Right lobe of liver (tissue), 6 donors: ENCODE measurements at regions not wholly inside any gene's neighbourhood (a gene's known extent, or its start where the extent isn't known, plus 50 kb on each side); places are given as distances from the start of the nearest gene placed in this dataset.
A peak's percentile ranks its signal among the peaks of the same experiment; 100 is the strongest.

Experiments used
- ATAC-seq, 4 donors: fragments of 200-7000 bp; cut with Tn5 transposase; one replicate each; pipeline ENCODE4 v1.9.1; 2020; ENCODE audit warnings: mild to moderate bottlenecking in 4 of 4, moderate library complexity in 4 of 4
- DNase-seq, 3 donors: peaks; one replicate each; pipeline ENCODE4 v3.0.0-alpha.2; 2020
- H3K27ac ChIP-seq, 3 donors: fragments of 200-600 bp; one replicate each; pipeline ENCODE4 v1.8.0; 2022
- H3K27me3 ChIP-seq, 2 donors: fragments of 200-600 bp; one replicate each; pipeline ENCODE4 v1.8.0; 2022
- H3K36me3 ChIP-seq, 4 donors: fragments of 200-600 bp; sonication (generic) in 1 of 4; one replicate each; pipeline versions ENCODE4 v1.5.1 to v1.8.0; 2017 to 2022; ENCODE audit warnings: control low read depth in 1 of 4
- H3K4me1 ChIP-seq, 4 donors: fragments of 200-600 bp; sonication (generic) in 1 of 4; one replicate each; pipeline versions ENCODE4 v1.5.1 to v1.8.0; 2017 to 2022; ENCODE audit warnings: control low read depth in 1 of 4
- H3K4me3 ChIP-seq, 3 donors: fragments of 200-600 bp; one replicate each; pipeline ENCODE4 v1.8.0; 2022
- H3K9me3 ChIP-seq, 4 donors: fragments of 200-600 bp; sonication (generic) in 1 of 4; one replicate each; pipeline versions ENCODE4 v1.5.1 to v1.8.0; 2017 to 2022; ENCODE audit warnings: control low read depth in 1 of 4
- POLR2A ChIP-seq: fragments of 450-650 bp; IDR thresholded peaks from one replicate; pipeline ENCODE4 v1.6.1; 2017; ENCODE audit warnings: antibody characterized with exemption, mild to moderate bottlenecking
- WGBS: methylation state at CpG from one replicate; pipeline ENCODE4 v1.1.6; 2018; ENCODE audit warnings: low coverage, low lambda C conversion rate; ENCODE audit not compliant: insufficient coverage; ENCODE audit errors: missing lambda C conversion rate; 5-methylcytosine and 5-hydroxymethylcytosine counted together
- intact Hi-C, 2 donors: fragments of 100-400 bp; cut with DNase I; formaldehyde crosslinking; loops; one replicate each; pipeline versions ENCODE4 v1.11.2 to v1.14.1; 2022
- TF ChIP-seq, protein P1 (sequence below), 4 donors: fragments of 200-600 bp in 3 of 4; fragments of 450-650 bp in 1 of 4; IDR thresholded peaks; one replicate each; pipeline versions ENCODE4 v1.5.1 to v1.8.0; 2016 to 2022; ENCODE audit warnings: antibody characterized with exemption in 4 of 4, mild to moderate bottlenecking in 2 of 4
- donor health status: DM: no; HTN: yes; CAD: no.
- donor health status: DM: no; HTN: no; CAD: no.
- donor health status: DM: no; HTN: no; CAD: no.
- donor health status: DM: no; HTN: yes; CAD: no.
- donor health status: DM: no; HTN: yes; CAD: no.

DNA sequence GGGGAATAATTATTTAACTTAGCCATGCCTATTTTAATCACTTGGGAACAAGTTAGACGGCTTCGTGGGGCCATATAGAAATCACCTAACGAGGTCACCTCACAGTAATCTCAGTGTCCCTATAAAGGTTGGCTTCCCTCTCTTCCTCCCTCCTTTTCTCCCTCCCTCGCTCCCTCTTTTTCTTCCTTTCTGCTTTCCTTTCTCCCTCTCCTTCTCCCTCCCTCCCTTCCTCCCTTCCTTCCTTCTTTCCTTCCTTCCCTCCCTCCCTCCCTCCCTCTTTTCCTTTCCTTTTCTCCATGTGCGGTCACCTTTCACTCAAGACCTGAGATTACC, 206.1 kb upstream of the DPH6 start:
- no peak for DNase-seq
- WGBS: 64% methylated on average over 5 of the region's 5 CpGs
- peaks cover 0 to 18% (median 0%) of the 10 kb centered on the region in 4 donors for H3K4me1 ChIP-seq
- H3K27ac ChIP-seq: no peak overlapping the region
- no peaks in the 10 kb centered on the region for H3K27me3 ChIP-seq
- H3K9me3 ChIP-seq: no peaks in the 10 kb centered on the region
- intact Hi-C loops: no loop called here
- ATAC-seq: no peak
- H3K4me3 ChIP-seq: no peak overlapping the region
- H3K36me3 ChIP-seq: no peaks in the 10 kb centered on the region
- TF ChIP-seq, protein P1, sequence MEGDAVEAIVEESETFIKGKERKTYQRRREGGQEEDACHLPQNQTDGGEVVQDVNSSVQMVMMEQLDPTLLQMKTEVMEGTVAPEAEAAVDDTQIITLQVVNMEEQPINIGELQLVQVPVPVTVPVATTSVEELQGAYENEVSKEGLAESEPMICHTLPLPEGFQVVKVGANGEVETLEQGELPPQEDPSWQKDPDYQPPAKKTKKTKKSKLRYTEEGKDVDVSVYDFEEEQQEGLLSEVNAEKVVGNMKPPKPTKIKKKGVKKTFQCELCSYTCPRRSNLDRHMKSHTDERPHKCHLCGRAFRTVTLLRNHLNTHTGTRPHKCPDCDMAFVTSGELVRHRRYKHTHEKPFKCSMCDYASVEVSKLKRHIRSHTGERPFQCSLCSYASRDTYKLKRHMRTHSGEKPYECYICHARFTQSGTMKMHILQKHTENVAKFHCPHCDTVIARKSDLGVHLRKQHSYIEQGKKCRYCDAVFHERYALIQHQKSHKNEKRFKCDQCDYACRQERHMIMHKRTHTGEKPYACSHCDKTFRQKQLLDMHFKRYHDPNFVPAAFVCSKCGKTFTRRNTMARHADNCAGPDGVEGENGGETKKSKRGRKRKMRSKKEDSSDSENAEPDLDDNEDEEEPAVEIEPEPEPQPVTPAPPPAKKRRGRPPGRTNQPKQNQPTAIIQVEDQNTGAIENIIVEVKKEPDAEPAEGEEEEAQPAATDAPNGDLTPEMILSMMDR (IDR thresholded peaks at IDR 0.05): no peak
- TF ChIP-seq POLR2A: no peak

DNA sequence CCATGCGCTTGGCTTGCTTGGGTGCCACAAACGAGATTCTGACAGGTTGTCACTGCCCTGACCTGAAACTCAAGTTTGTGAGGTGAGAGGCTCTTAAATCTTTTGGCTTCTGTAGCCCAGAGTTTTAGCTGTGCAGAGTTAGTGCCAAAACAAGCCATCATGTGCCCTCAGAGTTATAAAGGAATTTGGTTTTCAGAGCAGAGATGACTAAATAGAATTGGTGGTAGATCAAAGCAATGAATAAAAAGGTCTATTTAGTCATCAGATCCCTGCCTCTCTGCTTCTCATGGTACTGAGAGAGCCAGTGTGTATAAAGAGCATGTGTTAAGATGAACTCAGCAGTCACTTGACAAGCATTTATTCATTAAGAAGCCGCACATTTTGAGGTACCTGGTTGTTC, 207.5 kb upstream of the DPH6 start:
- Histone ChIP-seq H3K4me1 (peaks cover 0 to 28% (median 0%) of the 10 kb centered on the region in 4 donors), H3K36me3 (no peaks in the 10 kb centered on the region), H3K9me3 (no peaks in the 10 kb centered on the region), H3K27me3 (no peaks in the 10 kb centered on the region), H3K27ac (no peak overlapping the region), H3K4me3 (no peak overlapping the region)
- intact Hi-C loops: no loop called here
- peak in 1 of 3 donors; percentile 19 for DNase-seq
- 44% methylated on average over 2 of the region's 3 CpGs for WGBS
- TF ChIP-seq, protein P1 (IDR thresholded peaks at IDR 0.05): no peak
- no peak for TF ChIP-seq POLR2A
- ATAC-seq: peak; percentile 16 to 72 (median 50)

DNA sequence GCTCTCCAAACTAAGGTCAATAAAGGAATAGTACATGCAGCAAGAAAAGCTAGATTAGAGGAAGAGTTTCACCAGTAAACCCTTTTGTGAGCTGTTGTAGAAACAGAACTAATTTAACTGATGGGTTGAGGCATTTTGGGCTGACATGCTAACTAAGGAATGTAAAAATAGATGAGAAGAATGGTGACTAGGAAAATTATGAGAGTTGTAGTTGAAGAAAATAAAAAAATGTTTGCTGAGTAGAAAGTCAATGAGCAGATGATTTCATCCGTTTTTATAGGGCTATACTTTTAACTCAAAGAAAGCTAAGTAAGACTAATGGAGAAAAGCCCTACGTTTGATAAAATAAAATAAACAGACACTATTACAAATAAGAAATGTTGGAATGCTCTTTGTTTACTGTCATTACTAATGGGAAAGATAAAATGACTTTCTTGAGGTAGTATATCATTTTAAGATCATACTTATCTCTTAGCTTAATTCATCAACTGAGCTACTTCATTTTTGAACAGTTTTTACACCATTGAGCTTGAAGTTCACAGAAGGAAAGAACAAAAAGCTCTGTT, 209.4 kb upstream of the DPH6 start:
- no peak overlapping the region for H3K27ac ChIP-seq
- no peaks in the 10 kb centered on the region for H3K9me3 ChIP-seq
- TF ChIP-seq, protein P1 (IDR thresholded peaks at IDR 0.05): no peak
- no peak for TF ChIP-seq POLR2A
- H3K4me1 ChIP-seq: peaks cover 0 to 30% (median 0%) of the 10 kb centered on the region in 4 donors
- 53% methylated on average over 2 of the region's 2 CpGs for WGBS
- intact Hi-C loops: no loop called here
- H3K27me3 ChIP-seq: no peaks in the 10 kb centered on the region
- DNase-seq (no peak), ATAC-seq (no peak)
- H3K4me3 ChIP-seq: no peak overlapping the region
- no peaks in the 10 kb centered on the region for H3K36me3 ChIP-seq

DNA sequence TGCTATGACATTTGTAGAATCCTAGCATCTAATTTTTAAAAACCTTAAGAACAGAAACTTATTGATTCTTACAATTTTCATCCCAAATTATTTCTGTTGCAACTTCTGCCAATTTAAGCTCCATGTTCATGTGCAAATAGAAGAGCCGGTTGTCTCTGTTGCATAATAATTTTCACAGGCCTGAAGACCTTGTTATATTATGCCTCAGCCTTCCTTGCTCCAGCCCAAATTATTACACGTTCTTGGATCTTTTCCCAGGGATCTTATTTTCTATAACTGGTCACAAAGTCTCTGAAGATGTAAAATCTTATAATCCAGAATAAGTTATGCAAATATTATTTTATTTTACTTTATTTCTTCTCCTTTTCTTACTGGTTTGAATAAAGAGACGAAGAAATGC, 210.7 kb upstream of the DPH6 start:
- WGBS: 49% methylated on average over 3 of the region's 3 CpGs
- no peaks in the 10 kb centered on the region for H3K27me3 ChIP-seq
- peaks cover 0 to 30% (median 0%) of the 10 kb centered on the region in 4 donors for H3K4me1 ChIP-seq
- TF ChIP-seq, protein P1 (IDR thresholded peaks at IDR 0.05): no peak
- TF ChIP-seq POLR2A: no peak
- H3K9me3 ChIP-seq: no peaks in the 10 kb centered on the region
- H3K27ac ChIP-seq: no peak overlapping the region
- peak; percentile 29 to 65 (median 48) for ATAC-seq
- intact Hi-C loops: no loop called here
- no peak for DNase-seq
- no peaks in the 10 kb centered on the region for H3K36me3 ChIP-seq
- no peak overlapping the region for H3K4me3 ChIP-seq

DNA sequence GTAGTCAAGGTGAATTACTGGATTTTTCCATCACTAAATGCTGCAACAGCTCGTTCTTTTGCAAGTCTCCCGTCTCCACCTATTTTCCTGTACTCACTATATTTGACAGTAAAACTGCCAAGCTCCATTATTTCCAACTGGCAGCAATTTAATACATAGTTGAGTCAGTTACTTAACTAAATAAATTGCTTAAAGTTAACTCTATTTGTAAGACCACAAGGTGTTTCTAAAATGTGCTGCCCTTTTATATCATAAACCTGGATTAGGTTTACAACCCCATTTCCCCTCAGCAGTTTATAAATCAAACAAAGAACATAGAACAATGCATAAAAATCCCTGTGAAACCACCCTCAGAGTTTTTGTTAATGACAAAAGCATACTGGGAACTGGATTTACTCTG, 211.4 kb upstream of the DPH6 start:
- Histone ChIP-seq H3K9me3 (no peaks in the 10 kb centered on the region), H3K27ac (no peak overlapping the region), H3K4me1 (peaks cover 0 to 30% (median 0%) of the 10 kb centered on the region in 4 donors), H3K4me3 (no peak overlapping the region), H3K27me3 (no peaks in the 10 kb centered on the region), H3K36me3 (no peaks in the 10 kb centered on the region)
- intact Hi-C loops: no loop called here
- TF ChIP-seq, protein P1 (IDR thresholded peaks at IDR 0.05): no peak
- TF ChIP-seq POLR2A: no peak
- WGBS: 48% methylated on average over 2 of the region's 2 CpGs
- DNase-seq (no peak), ATAC-seq (no peak)
